ENCODE measurements at regions not wholly inside any gene's neighbourhood (a gene's known extent, or its start where the extent isn't known, plus 50 kb on each side); places are given as distances from the start of the nearest gene placed in this dataset.

GRCh38 chr1:182264185-182264584 is 127.4 kb downstream of the GLUL start:
- TF ChIP-seq CTCF (IDR thresholded peaks at IDR 0.05) = no peak
- no peak for TF ChIP-seq EZH2 (IDR thresholded peaks at IDR 0.05; ENCODE audit: borderline replicate concordance, insufficient read depth, low read depth, low read length, poor library complexity, severe bottlenecking)

Data from B cell (primary cell).